ENCODE measurements at regions not wholly inside any gene's neighbourhood (a gene's known extent, or its start where the extent isn't known, plus 50 kb on each side); places are given as distances from the start of the nearest gene placed in this dataset.

DNA sequence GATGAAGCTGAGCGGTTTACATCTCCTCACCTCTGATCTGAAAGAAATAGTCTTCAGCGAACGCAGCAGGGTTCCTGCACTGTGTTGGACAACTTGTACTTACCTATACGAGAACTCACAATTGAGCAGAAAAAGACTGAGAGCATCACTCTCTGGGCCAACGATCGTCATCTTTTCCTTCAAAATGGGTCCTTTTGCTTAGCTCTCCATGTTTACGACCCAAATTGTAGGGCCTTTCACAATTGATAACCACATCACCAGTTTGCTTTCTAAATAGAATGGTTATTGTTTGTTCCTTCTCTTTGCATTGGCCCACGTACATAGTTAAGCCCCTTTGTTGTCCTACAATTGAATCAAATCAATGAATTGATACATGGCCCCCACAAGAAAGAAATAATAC, 110.0 kb upstream of the DMRT1 start:
- DNase-seq (ENCODE audit: low spot score), result no peak
- in situ Hi-C loops (cut with MboI; ENCODE audit: low pct_unique_long_range_greater_than_20kb, low sequenced_read_pairs, unreplicated experiment), result no loop called here
- TF ChIP-seq, protein P1, sequence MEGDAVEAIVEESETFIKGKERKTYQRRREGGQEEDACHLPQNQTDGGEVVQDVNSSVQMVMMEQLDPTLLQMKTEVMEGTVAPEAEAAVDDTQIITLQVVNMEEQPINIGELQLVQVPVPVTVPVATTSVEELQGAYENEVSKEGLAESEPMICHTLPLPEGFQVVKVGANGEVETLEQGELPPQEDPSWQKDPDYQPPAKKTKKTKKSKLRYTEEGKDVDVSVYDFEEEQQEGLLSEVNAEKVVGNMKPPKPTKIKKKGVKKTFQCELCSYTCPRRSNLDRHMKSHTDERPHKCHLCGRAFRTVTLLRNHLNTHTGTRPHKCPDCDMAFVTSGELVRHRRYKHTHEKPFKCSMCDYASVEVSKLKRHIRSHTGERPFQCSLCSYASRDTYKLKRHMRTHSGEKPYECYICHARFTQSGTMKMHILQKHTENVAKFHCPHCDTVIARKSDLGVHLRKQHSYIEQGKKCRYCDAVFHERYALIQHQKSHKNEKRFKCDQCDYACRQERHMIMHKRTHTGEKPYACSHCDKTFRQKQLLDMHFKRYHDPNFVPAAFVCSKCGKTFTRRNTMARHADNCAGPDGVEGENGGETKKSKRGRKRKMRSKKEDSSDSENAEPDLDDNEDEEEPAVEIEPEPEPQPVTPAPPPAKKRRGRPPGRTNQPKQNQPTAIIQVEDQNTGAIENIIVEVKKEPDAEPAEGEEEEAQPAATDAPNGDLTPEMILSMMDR (IDR thresholded peaks at IDR 0.05; ENCODE audit: extremely low read depth, insufficient read depth, missing control alignments), result no peak

DNA sequence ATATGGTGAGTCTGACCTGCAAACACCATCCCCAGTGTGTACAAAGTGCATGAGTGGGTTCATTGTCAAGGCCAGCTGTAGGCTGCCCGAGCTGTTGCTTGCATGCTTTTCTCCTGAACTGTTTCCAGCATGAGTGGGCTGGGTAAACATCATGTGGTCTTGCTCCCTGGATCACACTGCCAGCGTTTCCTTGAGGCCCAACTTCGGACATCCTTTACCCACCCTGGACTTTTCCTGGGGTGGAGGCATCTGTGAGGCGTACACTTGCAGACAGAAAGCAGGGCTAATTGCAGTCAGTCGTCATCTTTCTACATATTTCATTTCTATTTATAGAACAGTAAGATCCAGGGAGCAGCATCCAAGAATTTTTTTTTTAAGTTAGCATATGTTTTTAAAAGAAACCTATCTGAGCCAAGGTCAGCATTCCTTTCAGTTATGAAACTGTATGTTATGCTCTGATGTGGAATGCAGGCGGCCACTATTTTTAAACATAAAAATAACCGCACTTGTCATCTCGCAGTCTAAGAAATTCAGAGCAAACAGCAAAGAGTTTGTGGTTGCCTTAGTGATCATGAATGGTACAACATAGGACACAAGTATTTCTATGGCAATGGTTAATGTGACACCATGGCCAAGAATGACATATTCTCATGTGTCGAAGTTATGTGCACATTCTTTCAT, 106.5 kb upstream of the DMRT1 start:
- in situ Hi-C loops (cut with MboI; ENCODE audit: low pct_unique_long_range_greater_than_20kb, low sequenced_read_pairs, unreplicated experiment), result no loop called here
- TF ChIP-seq, protein P1 (IDR thresholded peaks at IDR 0.05; ENCODE audit: extremely low read depth, insufficient read depth, missing control alignments), result no peak
- no peak for DNase-seq (ENCODE audit: low spot score)

DNA sequence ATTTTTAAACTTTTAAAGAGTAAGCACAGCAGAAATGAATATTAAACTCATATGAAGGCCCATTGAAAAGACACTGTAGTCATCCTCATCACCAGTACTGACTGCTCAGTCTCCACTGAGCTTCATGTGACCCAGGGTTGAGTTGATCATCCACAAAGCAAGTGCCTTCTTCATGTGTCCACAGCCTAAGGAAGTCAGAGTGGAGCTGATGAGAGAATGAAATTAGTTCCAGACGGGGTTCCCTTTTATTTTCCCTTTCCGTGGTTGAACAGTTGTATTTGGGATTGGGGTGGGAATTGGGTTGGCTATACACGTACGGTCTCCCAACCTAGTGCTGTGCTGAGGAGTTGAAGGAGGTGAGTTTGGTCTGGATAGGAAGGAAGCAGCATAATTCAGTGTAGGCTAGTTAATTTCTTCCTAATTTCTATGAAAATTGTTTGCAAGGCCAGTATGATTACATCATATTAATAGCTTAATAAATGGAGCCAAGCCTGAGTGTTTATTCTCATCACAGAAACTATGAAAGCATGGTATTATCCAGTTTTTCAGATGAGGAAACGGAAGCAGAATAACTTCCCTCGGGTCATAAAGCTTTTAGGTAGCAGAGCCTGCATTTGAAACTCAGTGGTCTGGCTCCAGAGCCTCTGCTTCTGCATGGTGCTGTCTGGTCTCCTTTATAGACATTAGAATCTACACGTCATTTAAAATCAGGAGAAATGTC, 103.9 kb upstream of the DMRT1 start:
- TF ChIP-seq, protein P1 (IDR thresholded peaks at IDR 0.05; ENCODE audit: extremely low read depth, insufficient read depth, missing control alignments), result no peak
- in situ Hi-C loops (cut with MboI; ENCODE audit: low pct_unique_long_range_greater_than_20kb, low sequenced_read_pairs, unreplicated experiment), result no loop called here

DNA sequence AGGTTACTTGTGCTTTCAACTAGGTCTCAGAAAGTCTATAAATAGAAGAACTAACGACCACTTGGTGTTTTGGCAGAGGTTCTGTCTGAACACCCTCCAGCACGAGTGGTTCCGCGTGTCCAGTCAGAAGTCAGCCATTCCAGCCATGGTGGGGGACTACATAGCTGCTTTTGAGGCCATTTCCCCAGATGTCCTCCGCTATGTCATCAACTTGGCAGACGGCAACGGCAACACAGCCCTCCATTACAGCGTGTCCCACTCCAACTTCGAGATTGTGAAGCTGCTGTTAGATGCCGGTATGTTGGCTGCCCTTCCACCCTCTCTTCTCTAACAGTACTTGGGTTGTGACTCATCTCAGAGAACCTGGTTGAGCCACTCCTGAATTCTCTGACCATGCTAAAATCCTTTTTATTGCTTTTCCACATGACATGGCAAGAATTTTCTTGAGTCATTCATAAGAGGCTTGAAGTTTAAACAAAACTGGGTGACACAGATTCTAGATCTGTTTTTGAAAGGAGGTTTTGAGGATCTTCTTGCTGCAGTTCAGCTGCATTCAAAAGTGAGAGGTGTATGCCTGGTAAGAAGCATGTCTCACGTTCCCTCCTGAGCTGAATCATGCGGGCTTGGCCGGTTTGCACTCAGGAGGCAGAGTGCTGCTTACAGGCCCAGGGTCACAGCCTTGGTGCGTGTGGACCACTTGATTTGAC, 103.1 kb upstream of the DMRT1 start:
- in situ Hi-C loops (cut with MboI; ENCODE audit: low pct_unique_long_range_greater_than_20kb, low sequenced_read_pairs, unreplicated experiment), result no loop called here
- no peak for DNase-seq (ENCODE audit: low spot score)
- TF ChIP-seq, protein P1 (IDR thresholded peaks at IDR 0.05; ENCODE audit: extremely low read depth, insufficient read depth, missing control alignments), result no peak

More for the DNA sequence above, 103.9 kb upstream of the DMRT1 start:
- no peak for DNase-seq (ENCODE audit: low spot score)

DNA sequence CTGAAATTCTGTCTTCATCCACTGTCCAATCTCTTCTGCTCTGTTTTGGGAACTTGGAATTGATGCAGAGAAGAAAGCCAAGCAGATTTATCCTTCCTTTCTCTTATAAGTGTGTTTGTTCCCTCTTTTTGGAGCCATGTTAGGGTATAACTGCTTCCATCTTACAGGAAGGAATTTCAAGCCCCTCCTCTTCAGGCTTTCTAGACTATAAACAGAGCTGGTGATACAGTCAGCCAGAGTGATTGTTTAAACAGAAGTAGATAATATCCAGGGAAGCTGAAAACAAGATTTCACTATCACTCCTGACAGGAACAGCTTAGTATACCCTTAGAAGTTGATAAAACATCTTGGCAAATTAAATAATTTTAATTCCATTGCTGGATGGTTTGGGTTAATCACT, 102.1 kb upstream of the DMRT1 start:
- TF ChIP-seq, protein P1 (IDR thresholded peaks at IDR 0.05; ENCODE audit: extremely low read depth, insufficient read depth, missing control alignments), result no peak
- DNase-seq (ENCODE audit: low spot score), result no peak
- in situ Hi-C loops (cut with MboI; ENCODE audit: low pct_unique_long_range_greater_than_20kb, low sequenced_read_pairs, unreplicated experiment), result no loop called here

DNA sequence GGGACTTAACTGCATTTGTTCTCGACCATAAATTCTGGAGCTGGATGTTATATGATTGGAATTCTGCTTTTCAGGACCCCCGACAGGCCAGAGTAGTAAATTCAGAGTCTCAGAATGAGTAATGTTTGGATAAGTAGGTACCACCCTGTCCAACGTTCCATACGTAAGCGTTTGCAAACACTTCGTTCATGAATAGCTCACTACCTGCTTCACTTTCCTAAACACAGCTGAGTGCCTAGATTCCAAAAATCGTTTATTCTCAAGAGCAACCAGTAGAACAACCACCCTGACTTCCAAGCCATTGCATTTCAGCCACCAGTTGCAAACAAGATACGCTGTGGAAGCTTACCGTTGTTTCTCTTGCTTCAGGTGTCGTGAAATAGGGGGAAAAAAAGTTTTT, 101.3 kb upstream of the DMRT1 start:
- DNase-seq (ENCODE audit: low spot score), result no peak
- TF ChIP-seq, protein P1 (IDR thresholded peaks at IDR 0.05; ENCODE audit: extremely low read depth, insufficient read depth, missing control alignments), result no peak
- in situ Hi-C loops (cut with MboI; ENCODE audit: low pct_unique_long_range_greater_than_20kb, low sequenced_read_pairs, unreplicated experiment), result no loop called here
